ENCODE measurements at regions not wholly inside any gene's neighbourhood (a gene's known extent, or its start where the extent isn't known, plus 50 kb on each side); places are given as distances from the start of the nearest gene placed in this dataset.
"Not testable (repeated sequence)": the region's sequence is repeated elsewhere in the genome, so short reads cannot be mapped to it uniquely, and the experiment has no call there.

DNA sequence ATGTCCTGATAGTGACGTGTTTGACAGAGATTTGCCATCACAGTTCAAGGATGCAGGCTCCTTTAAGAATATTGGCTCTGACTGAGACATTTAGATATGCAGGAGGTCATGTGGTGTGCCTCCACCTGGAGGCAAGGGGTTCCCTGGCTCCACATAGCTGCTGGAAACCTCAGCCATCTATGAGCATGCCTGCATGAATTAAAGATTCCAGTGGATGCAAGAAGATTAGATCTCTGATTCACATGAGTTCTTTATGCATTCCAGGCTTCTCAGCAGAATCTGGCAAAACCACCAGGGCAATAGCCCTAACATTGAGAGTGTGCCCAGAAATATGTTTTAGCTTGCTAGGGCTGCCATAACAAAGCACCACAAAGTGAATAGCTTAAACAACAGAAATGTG is 298.5 kb upstream of the AADAT start:
- H3K27ac ChIP-seq = no peak overlapping the region
- H3K4me3 ChIP-seq = no peak overlapping the region
- H3K36me3 ChIP-seq = no peaks in the 10 kb centered on the region
- no peaks in the 10 kb centered on the region for H3K4me1 ChIP-seq
- ATAC-seq (no peak), DNase-seq (no peak)
- intact Hi-C loops (cut with DNase I) = no loop called here
- no peaks in the 10 kb centered on the region for H3K27me3 ChIP-seq
- TF ChIP-seq, protein P1, sequence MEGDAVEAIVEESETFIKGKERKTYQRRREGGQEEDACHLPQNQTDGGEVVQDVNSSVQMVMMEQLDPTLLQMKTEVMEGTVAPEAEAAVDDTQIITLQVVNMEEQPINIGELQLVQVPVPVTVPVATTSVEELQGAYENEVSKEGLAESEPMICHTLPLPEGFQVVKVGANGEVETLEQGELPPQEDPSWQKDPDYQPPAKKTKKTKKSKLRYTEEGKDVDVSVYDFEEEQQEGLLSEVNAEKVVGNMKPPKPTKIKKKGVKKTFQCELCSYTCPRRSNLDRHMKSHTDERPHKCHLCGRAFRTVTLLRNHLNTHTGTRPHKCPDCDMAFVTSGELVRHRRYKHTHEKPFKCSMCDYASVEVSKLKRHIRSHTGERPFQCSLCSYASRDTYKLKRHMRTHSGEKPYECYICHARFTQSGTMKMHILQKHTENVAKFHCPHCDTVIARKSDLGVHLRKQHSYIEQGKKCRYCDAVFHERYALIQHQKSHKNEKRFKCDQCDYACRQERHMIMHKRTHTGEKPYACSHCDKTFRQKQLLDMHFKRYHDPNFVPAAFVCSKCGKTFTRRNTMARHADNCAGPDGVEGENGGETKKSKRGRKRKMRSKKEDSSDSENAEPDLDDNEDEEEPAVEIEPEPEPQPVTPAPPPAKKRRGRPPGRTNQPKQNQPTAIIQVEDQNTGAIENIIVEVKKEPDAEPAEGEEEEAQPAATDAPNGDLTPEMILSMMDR (IDR thresholded peaks at IDR 0.05) = no peak
- H3K9me3 ChIP-seq = no peaks in the 10 kb centered on the region

DNA sequence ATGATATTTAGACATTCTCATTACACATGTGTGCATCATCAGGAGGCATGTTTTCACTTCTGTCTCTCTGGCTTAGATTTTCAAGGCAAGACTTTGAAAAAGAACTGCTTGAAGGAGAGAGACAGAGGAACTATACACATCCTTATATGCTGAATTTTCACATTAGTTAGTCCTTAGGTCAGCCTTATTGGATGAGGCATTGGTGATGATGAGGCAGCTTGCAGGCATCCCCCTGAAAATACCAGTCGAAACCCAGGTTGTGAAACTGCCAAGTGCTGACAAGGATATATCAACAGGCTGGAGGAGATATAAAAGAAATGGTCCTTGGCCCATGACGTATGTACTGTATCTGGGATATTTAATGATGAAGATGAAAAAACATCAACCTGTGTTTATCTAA is 297.2 kb upstream of the AADAT start:
- intact Hi-C loops (cut with DNase I) = no loop called here

DNA sequence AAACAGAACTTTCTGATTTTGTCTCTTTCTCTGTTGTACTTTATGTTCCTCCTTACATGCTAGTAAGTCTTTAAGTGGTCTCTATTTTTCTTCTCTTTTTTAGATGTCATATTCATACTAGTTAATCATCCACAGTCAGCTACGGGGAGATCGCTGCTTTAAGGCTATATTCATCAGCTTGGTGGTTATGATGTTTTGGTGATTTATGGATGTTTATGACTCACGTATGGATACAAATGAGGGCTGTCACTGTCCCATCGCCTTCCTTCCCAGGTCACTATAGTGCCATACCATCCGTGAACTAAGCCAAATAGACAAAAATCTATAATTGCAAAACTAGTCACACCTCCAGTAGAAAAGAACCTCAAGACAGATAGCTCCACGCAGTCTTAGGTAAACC is 296.8 kb upstream of the AADAT start:
- TF ChIP-seq, protein P1 (IDR thresholded peaks at IDR 0.05) = no peak
- ATAC-seq (no peak), DNase-seq (no peak)
- intact Hi-C loops (cut with DNase I) = no loop called here
- H3K36me3 ChIP-seq = no peaks in the 10 kb centered on the region
- no peaks in the 10 kb centered on the region for H3K4me1 ChIP-seq
- H3K27ac ChIP-seq = no peak overlapping the region
- no peaks in the 10 kb centered on the region for H3K9me3 ChIP-seq
- no peak overlapping the region for H3K4me3 ChIP-seq
- H3K27me3 ChIP-seq = no peaks in the 10 kb centered on the region

More for the DNA sequence above, 297.2 kb upstream of the AADAT start:
- H3K4me3 ChIP-seq = no peak overlapping the region
- H3K9me3 ChIP-seq = no peaks in the 10 kb centered on the region
- no peaks in the 10 kb centered on the region for H3K4me1 ChIP-seq
- TF ChIP-seq, protein P1 (IDR thresholded peaks at IDR 0.05) = no peak
- no peak overlapping the region for H3K27ac ChIP-seq
- H3K27me3 ChIP-seq = no peaks in the 10 kb centered on the region
- DNase-seq (no peak), ATAC-seq (no peak)
- no peaks in the 10 kb centered on the region for H3K36me3 ChIP-seq

DNA sequence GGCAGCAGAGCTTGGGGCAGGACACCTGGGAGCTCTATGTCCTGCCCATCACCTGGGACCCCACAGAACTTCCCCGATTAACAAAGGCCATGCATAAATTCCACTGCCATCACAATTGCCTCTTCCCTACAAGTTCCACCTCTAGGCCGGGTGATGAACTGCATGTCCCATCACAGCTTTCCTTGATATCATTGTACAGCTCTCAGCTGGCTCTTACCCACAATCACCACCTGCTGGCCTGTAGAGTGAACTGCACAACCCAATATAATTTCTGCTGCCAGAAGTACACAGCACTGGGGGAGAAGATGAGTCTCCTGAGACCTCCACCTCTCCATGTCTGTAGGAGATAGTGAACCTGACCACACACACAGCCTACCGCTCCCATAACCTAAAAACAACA is 285.0 kb upstream of the AADAT start:
- Histone ChIP-seq H3K9me3 (no peaks in the 10 kb centered on the region), H3K4me1 (no peaks in the 10 kb centered on the region), H3K4me3 (no peak overlapping the region), H3K27ac (no peak overlapping the region), H3K36me3 (no peaks in the 10 kb centered on the region), H3K27me3 (no peaks in the 10 kb centered on the region)
- DNase-seq = no peak
- TF ChIP-seq, protein P1 (IDR thresholded peaks at IDR 0.05) = peak; percentile 35
- intact Hi-C loops (cut with DNase I) = no loop called here
- peak; percentile 81 for ATAC-seq

DNA sequence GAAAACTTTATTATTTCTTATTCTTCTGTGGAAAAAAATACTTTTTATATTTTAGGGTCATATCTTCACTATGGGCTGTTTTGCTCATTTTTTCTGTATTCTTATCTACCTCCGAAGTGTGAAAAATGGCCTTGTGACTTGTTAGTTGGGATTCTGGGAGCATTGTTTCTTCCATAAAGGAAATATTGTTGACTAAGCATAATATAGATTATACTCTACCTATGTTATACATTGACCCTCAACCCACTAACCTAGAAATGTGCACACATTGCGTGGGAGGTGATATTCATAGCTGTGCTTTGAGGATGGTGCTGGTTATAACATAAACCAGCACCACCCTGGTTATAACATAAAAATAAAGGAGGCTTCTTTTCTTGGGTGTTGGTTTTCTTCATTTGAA is 259.2 kb upstream of the AADAT start:
- DNase-seq (no peak), ATAC-seq (no peak)
- Histone ChIP-seq H3K9me3 (no peaks in the 10 kb centered on the region), H3K27ac (no peak overlapping the region), H3K27me3 (no peaks in the 10 kb centered on the region), H3K4me1 (no peaks in the 10 kb centered on the region), H3K36me3 (no peaks in the 10 kb centered on the region), H3K4me3 (no peak overlapping the region)
- intact Hi-C loops (cut with DNase I) = no loop called here
- TF ChIP-seq, protein P1 (IDR thresholded peaks at IDR 0.05) = no peak

DNA sequence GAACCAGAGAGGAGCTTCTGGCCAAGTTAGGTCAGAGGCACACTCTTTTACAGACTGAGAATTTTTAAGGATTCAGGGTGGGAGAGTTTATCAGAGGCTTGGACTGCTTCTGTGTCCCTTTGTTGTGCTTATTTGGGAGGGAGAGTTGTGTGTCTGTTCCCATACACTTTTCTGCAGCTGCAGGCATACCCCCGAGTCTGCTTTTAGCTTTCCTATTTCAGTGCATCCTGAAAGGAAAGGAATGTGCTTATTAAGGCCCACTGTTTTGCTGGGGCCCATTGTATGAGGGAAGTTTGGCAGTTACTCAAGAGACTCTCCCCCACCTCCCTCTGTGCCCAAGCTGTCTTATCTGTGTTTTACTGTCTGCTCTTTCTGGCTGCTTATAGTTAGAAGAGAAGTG is 257.4 kb upstream of the AADAT start:
- H3K27me3 ChIP-seq; H3K9me3 ChIP-seq; DNase-seq; H3K27ac ChIP-seq; intact Hi-C loops (cut with DNase I); H3K4me3 ChIP-seq; H3K4me1 ChIP-seq; H3K36me3 ChIP-seq; ATAC-seq: not testable (repeated sequence)
